ENCODE measurements at regions not wholly inside any gene's neighbourhood (a gene's known extent, or its start where the extent isn't known, plus 50 kb on each side); places are given as distances from the start of the nearest gene placed in this dataset.
"Not testable (repeated sequence)": the region's sequence is repeated elsewhere in the genome, so short reads cannot be mapped to it uniquely, and the experiment has no call there.

DNA sequence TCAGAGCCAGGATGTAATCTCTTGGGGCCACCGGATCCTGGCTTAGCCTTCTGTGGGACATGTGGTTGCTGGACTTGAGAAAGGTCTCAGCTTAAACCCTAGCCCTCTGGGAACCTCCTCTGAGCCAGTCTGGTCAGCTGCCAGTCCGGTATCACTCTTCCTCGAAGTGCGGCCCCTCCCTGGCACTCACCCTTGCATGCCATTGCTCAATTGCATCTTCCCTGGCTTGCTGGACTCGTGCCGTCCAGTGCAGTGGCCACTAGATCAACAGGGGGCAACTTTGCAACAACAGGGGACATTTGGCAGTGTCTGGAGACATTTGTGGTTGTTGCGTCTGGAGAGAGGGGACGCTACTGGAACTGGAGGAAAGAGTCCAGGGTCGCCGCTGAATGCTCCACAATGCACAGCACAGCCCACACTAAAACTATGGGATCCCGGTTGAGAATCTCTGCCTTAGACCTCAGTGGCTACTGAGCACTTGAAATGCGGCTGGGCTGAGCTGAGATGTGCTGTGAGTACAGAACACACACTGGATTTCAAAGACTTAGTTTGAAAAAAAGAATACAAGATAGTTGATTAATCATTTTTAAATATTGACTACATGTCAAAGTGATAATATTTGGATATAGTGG lies 152.1 kb downstream of the TFAP2C start:
- no peaks in the 10 kb centered on the region for H3K27me3 Mint-ChIP-seq (ENCODE audit: unreplicated experiment)
- DNase-seq = no peak

GRCh38 chr20:56781987-56782560 lies 153.0 kb downstream of the TFAP2C start:
- not testable (repeated sequence) for H3K27me3 Mint-ChIP-seq (ENCODE audit: unreplicated experiment); H3K9me3 Mint-ChIP-seq (ENCODE audit: unreplicated experiment); DNase-seq; H3K4me3 Mint-ChIP-seq (ENCODE audit: unreplicated experiment); H3K27ac Mint-ChIP-seq (ENCODE audit: unreplicated experiment); H3K36me3 Mint-ChIP-seq (ENCODE audit: unreplicated experiment)
- peaks cover 12% of the 10 kb centered on the region for H3K4me1 Mint-ChIP-seq (ENCODE audit: low read depth, unreplicated experiment)

More for the DNA sequence above, 152.1 kb downstream of the TFAP2C start:
- Mint-ChIP-seq H3K4me3 (ENCODE audit: unreplicated experiment) (no peak overlapping the region), H3K4me1 (ENCODE audit: low read depth, unreplicated experiment) (peaks cover 12% of the 10 kb centered on the region), H3K36me3 (ENCODE audit: unreplicated experiment) (no peaks in the 10 kb centered on the region), H3K27ac (ENCODE audit: unreplicated experiment) (no peak overlapping the region), H3K9me3 (ENCODE audit: unreplicated experiment) (peaks cover 2% of the 10 kb centered on the region)
- TF ChIP-seq, protein P1, sequence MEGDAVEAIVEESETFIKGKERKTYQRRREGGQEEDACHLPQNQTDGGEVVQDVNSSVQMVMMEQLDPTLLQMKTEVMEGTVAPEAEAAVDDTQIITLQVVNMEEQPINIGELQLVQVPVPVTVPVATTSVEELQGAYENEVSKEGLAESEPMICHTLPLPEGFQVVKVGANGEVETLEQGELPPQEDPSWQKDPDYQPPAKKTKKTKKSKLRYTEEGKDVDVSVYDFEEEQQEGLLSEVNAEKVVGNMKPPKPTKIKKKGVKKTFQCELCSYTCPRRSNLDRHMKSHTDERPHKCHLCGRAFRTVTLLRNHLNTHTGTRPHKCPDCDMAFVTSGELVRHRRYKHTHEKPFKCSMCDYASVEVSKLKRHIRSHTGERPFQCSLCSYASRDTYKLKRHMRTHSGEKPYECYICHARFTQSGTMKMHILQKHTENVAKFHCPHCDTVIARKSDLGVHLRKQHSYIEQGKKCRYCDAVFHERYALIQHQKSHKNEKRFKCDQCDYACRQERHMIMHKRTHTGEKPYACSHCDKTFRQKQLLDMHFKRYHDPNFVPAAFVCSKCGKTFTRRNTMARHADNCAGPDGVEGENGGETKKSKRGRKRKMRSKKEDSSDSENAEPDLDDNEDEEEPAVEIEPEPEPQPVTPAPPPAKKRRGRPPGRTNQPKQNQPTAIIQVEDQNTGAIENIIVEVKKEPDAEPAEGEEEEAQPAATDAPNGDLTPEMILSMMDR (IDR thresholded peaks at IDR 0.05; ENCODE audit: partially characterized antibody, unreplicated experiment) = no peak

- H3K4me1 Mint-ChIP-seq (ENCODE audit: low read depth, unreplicated experiment) = peaks cover 12% of the 10 kb centered on the region
- H3K27ac Mint-ChIP-seq (ENCODE audit: unreplicated experiment); DNase-seq; H3K27me3 Mint-ChIP-seq (ENCODE audit: unreplicated experiment); H3K4me3 Mint-ChIP-seq (ENCODE audit: unreplicated experiment); H3K9me3 Mint-ChIP-seq (ENCODE audit: unreplicated experiment); H3K36me3 Mint-ChIP-seq (ENCODE audit: unreplicated experiment): not testable (repeated sequence)
Observed at GRCh38 chr20:56782814-56783213, 153.7 kb downstream of the TFAP2C start.

DNA sequence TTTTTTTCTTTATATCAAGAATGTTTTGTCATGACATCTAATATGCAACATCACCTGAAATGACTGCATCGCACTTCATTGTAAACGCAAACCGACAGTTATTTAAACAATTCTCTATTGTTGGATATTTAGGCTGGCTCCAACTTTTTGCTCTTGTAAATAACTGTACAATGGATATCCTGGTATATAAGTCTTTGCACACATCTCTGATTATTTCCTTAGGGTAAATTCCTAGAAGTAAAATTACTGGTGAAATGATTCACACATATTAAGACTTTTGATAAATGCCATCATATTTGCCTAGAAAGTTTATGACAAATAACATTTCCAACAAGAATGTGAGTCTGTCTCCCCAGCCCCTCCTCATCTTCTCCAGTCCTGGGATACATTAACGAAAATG lies 154.7 kb downstream of the TFAP2C start:
- no peak for DNase-seq
- Mint-ChIP-seq H3K4me1 (ENCODE audit: low read depth, unreplicated experiment) (peaks cover 7% of the 10 kb centered on the region), H3K36me3 (ENCODE audit: unreplicated experiment) (no peaks in the 10 kb centered on the region), H3K27ac (ENCODE audit: unreplicated experiment) (no peak overlapping the region), H3K27me3 (ENCODE audit: unreplicated experiment) (no peaks in the 10 kb centered on the region), H3K4me3 (ENCODE audit: unreplicated experiment) (no peak overlapping the region), H3K9me3 (ENCODE audit: unreplicated experiment) (peaks cover 2% of the 10 kb centered on the region)
- TF ChIP-seq, protein P1 (IDR thresholded peaks at IDR 0.05; ENCODE audit: partially characterized antibody, unreplicated experiment) = no peak

GRCh38 chr20:56786503-56786902 lies 157.4 kb downstream of the TFAP2C start:
- Mint-ChIP-seq H3K4me1 (ENCODE audit: low read depth, unreplicated experiment) (peaks cover 3% of the 10 kb centered on the region), H3K36me3 (ENCODE audit: unreplicated experiment) (no peaks in the 10 kb centered on the region), H3K27ac (ENCODE audit: unreplicated experiment) (no peak overlapping the region), H3K27me3 (ENCODE audit: unreplicated experiment) (no peaks in the 10 kb centered on the region), H3K9me3 (ENCODE audit: unreplicated experiment) (peaks cover 4% of the 10 kb centered on the region), H3K4me3 (ENCODE audit: unreplicated experiment) (no peak overlapping the region)
- DNase-seq = no peak
- TF ChIP-seq, protein P1 (IDR thresholded peaks at IDR 0.05; ENCODE audit: partially characterized antibody, unreplicated experiment) = no peak

GRCh38 chr20:56788041-56788670 lies 159.1 kb downstream of the TFAP2C start:
- Mint-ChIP-seq H3K27me3 (ENCODE audit: unreplicated experiment) (no peaks in the 10 kb centered on the region), H3K27ac (ENCODE audit: unreplicated experiment) (peak overlapping the region; percentile 46), H3K4me1 (ENCODE audit: low read depth, unreplicated experiment) (no peaks in the 10 kb centered on the region), H3K4me3 (ENCODE audit: unreplicated experiment) (no peak overlapping the region), H3K9me3 (ENCODE audit: unreplicated experiment) (peaks cover 3% of the 10 kb centered on the region), H3K36me3 (ENCODE audit: unreplicated experiment) (no peaks in the 10 kb centered on the region)
- no peak for DNase-seq
- TF ChIP-seq, protein P1 (IDR thresholded peaks at IDR 0.05; ENCODE audit: partially characterized antibody, unreplicated experiment) = no peak

Measured in glutamatergic neuron (in vitro differentiated cells).